ENCODE measurements at regions not wholly inside any gene's neighbourhood (a gene's known extent, or its start where the extent isn't known, plus 50 kb on each side); places are given as distances from the start of the nearest gene placed in this dataset.

GRCh38 chr10:107727767-107728317, 563.3 kb upstream of the SORCS1 start (continued):
- TF ChIP-seq ZXDB (tag by site-specific recombination; IDR thresholded peaks at IDR 0.05) (no peak), ZNF214 (tag by site-specific recombination; IDR thresholded peaks at IDR 0.05; ENCODE audit: borderline replicate concordance) (no peak), TCF7L2 (IDR thresholded peaks at IDR 0.05; ENCODE audit: borderline replicate concordance, low read depth, low read length) (no peak), SCRT1 (tag by site-specific recombination; IDR thresholded peaks at IDR 0.05; ENCODE audit: borderline replicate concordance) (no peak)

GRCh38 chr10:107718864-107719263, 554.4 kb upstream of the SORCS1 start:
- no peaks in the 10 kb centered on the region for H3K36me3 ChIP-seq (ENCODE audit: control insufficient read depth in 2 of 2, insufficient read depth in 1 of 2, low read length in 2 of 2)
- H3K4me3 ChIP-seq (ENCODE audit: low read depth, low read length), result no peak overlapping the region
- TF ChIP-seq ZNF558 (tag by site-specific recombination; IDR thresholded peaks at IDR 0.05), result no peak
- TF ChIP-seq ZNF658 (tag by site-specific recombination; IDR thresholded peaks at IDR 0.05), result no peak
- TF ChIP-seq ZNF169 (tag by site-specific recombination; IDR thresholded peaks at IDR 0.05), result no peak
- no peaks in the 10 kb centered on the region for H3K4me1 ChIP-seq (ENCODE audit: control insufficient read depth, insufficient read depth, low read length)
- H3K9me3 ChIP-seq (ENCODE audit: control insufficient read depth, insufficient read depth, low read depth, low read length), result no peaks in the 10 kb centered on the region
- ChIA-PET CTCF (no interaction called here), POLR2A (no interaction called here)
- no peak overlapping the region for H3K27ac ChIP-seq (ENCODE audit: extremely low read depth, low read depth, low read length)

- no peaks in the 10 kb centered on the region for H3K4me1 ChIP-seq (ENCODE audit: control insufficient read depth, insufficient read depth, low read length)
- ChIA-PET POLR2A (no interaction called here), CTCF (interaction anchor here (0.6 kb wide), 1 partner anchor 547 kb away, joined by 5 read pairs; no protein-coding TSS in a partner anchor)
- H3K27ac ChIP-seq (ENCODE audit: extremely low read depth, low read depth, low read length), result no peak overlapping the region
- no peak for TF ChIP-seq ZBTB11 (tag by site-specific recombination; conservative IDR thresholded peaks at IDR 0.05; ENCODE audit: low read depth)
- no peak for TF ChIP-seq ZBTB6 (tag by site-specific recombination; IDR thresholded peaks at IDR 0.05)
- no peak for TF ChIP-seq ZNF16 (tag by site-specific recombination; IDR thresholded peaks at IDR 0.05; ENCODE audit: low read depth)
- TF ChIP-seq ZNF747 (tag by site-specific recombination; IDR thresholded peaks at IDR 0.05), result no peak
- TF ChIP-seq BCL11B (tag by site-specific recombination; IDR thresholded peaks at IDR 0.05; ENCODE audit: low read depth), result no peak
- no peak for TF ChIP-seq ZNF280C (tag by site-specific recombination; IDR thresholded peaks at IDR 0.05)
- no peak for TF ChIP-seq ZNF366 (tag by site-specific recombination; conservative IDR thresholded peaks at IDR 0.05)
- TF ChIP-seq ZNF530 (tag by site-specific recombination; IDR thresholded peaks at IDR 0.05; ENCODE audit: low read depth), result no peak
- TF ChIP-seq ZNF514 (tag by site-specific recombination; IDR thresholded peaks at IDR 0.05), result no peak
- no peak for TF ChIP-seq ZNF148 (tag by site-specific recombination; IDR thresholded peaks at IDR 0.05; ENCODE audit: borderline replicate concordance)
- TF ChIP-seq ZNF354C (tag by site-specific recombination; IDR thresholded peaks at IDR 0.05; ENCODE audit: borderline replicate concordance, low read depth), result no peak
- TF ChIP-seq TSHZ1 (tag by site-specific recombination; IDR thresholded peaks at IDR 0.05; ENCODE audit: borderline replicate concordance), result no peak
- TF ChIP-seq ZNF571 (tag by site-specific recombination; IDR thresholded peaks at IDR 0.05), result no peak
- H3K9me3 ChIP-seq (ENCODE audit: control insufficient read depth, insufficient read depth, low read depth, low read length), result no peaks in the 10 kb centered on the region
- H3K4me3 ChIP-seq (ENCODE audit: low read depth, low read length), result no peak overlapping the region
- H3K36me3 ChIP-seq (ENCODE audit: control insufficient read depth in 2 of 2, insufficient read depth in 1 of 2, low read length in 2 of 2), result no peaks in the 10 kb centered on the region
Measured at GRCh38 chr10:107717046-107717445, 552.5 kb upstream of the SORCS1 start.
